BLaER1 treated with 17β-estradiol and CSF1 and Interleukin-3, amounts not matched to agents 10 nM and 100 nM (cell line): ENCODE measurements at regions not wholly inside any gene's neighbourhood (a gene's known extent, or its start where the extent isn't known, plus 50 kb on each side); places are given as distances from the start of the nearest gene placed in this dataset.

Source experiments
- H3K27ac ChIP-seq, 11 experiments: shearing (Covaris generic); formaldehyde crosslinking; 2 replicates each; pipeline ENCODE4 v1.8.1; 2022
- H3K27me3 ChIP-seq, 11 experiments: shearing (Covaris generic); formaldehyde crosslinking; 2 replicates each; pipeline ENCODE4 v1.8.1; 2022
- H3K36me3 ChIP-seq, 11 experiments: shearing (Covaris generic); formaldehyde crosslinking; 2 replicates each; pipeline ENCODE4 v1.8.1; 2022
- H3K4me1 ChIP-seq, 10 experiments: shearing (Covaris generic); formaldehyde crosslinking; 2 replicates each; pipeline ENCODE4 v1.8.1; 2022
- H3K4me2 ChIP-seq, 11 experiments: shearing (Covaris generic); formaldehyde crosslinking; 2 replicates each; pipeline ENCODE4 v1.8.1; 2022
- H3K4me3 ChIP-seq, 10 experiments: shearing (Covaris generic); formaldehyde crosslinking; 2 replicates each; pipeline ENCODE4 v1.8.1; 2022
- H3K9ac ChIP-seq, 11 experiments: shearing (Covaris generic); formaldehyde crosslinking; 2 replicates each; pipeline ENCODE4 v1.8.1; 2022
- H3K9me3 ChIP-seq, 11 experiments: shearing (Covaris generic); formaldehyde crosslinking; replicated peaks in 1 of 11; 2 replicates each; pipeline ENCODE4 v1.8.1; 2022
- H4K20me1 ChIP-seq, 11 experiments: shearing (Covaris generic); formaldehyde crosslinking; 2 replicates each; pipeline ENCODE4 v1.8.1; 2022
- Cebpa-rat ChIP-seq, 11 experiments: shearing (Covaris generic); IDR thresholded peaks; 2 replicates each; pipeline ENCODE4 v1.8.1; 2022

DNA sequence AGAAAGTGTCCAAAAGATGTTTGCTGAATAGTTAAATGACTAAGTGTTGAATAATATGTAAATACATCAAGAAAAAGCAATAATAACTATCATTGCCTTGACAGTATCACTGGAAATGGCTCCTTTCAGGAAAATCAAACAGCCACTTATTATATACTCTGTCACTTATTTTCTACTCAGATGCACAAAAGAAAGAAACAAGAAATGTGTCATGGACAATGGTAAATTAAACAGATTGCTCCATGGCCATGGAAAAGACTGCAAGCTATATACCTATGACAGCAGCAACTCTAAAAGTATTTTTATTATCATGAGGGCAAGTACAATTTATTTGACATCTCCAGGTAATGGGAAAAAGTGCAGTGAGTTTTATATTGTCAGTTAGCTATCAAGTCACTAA, 52.9 kb upstream of the GUCY1A2 start:
- H3K4me1 ChIP-seq: no peaks in the 10 kb centered on the region
- no peak for TF ChIP-seq Cebpa-rat (IDR thresholded peaks at IDR 0.05)
- H3K4me3 ChIP-seq: no peak overlapping the region
- no peaks in the 10 kb centered on the region for H3K36me3 ChIP-seq
- no peak overlapping the region for H3K27ac ChIP-seq
- no peaks in the 10 kb centered on the region for H4K20me1 ChIP-seq
- H3K9ac ChIP-seq: no peak overlapping the region
- H3K27me3 ChIP-seq: no peaks in the 10 kb centered on the region
- no peak overlapping the region for H3K4me2 ChIP-seq
- no peaks in the 10 kb centered on the region for H3K9me3 ChIP-seq
